GM20000 (cell line): ENCODE measurements at regions not wholly inside any gene's neighbourhood (a gene's known extent, or its start where the extent isn't known, plus 50 kb on each side); places are given as distances from the start of the nearest gene placed in this dataset.
"Not testable (repeated sequence)": the region's sequence is repeated elsewhere in the genome, so short reads cannot be mapped to it uniquely, and the experiment has no call there.

Experiments used
- DNase-seq: peaks from one replicate; pipeline ENCODE4 v3.0.0; 2012; ENCODE audit warnings: low spot score
- TF ChIP-seq, protein P1 (sequence below): IDR thresholded peaks from 2 replicates; pipeline ENCODE4 v1.5.1; 2012; ENCODE audit warnings: mild to moderate bottlenecking, control low read depth; ENCODE audit errors: extremely low read depth, missing control alignments

DNA sequence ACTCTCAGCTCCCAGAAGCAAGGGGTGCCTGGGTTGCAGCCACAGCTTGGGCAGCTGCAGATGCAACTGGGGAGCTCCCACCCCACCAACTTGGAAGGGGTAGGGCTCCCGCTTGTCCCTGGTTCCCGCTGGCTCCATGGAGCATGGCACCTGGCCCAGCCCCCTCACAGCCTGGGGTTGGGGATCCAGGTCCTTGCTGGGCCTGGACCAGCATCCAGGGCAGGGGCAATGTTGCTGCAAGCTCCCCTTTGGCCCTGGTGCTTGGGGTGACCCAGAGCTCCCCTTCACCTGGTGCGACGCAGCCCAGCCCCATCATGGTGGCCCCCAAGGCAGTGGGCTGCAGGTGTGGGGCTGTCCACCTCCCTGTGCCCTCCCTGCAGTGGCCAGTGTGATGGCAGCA lies 99.6 kb upstream of the FRMD4B start:
- TF ChIP-seq, protein P1, sequence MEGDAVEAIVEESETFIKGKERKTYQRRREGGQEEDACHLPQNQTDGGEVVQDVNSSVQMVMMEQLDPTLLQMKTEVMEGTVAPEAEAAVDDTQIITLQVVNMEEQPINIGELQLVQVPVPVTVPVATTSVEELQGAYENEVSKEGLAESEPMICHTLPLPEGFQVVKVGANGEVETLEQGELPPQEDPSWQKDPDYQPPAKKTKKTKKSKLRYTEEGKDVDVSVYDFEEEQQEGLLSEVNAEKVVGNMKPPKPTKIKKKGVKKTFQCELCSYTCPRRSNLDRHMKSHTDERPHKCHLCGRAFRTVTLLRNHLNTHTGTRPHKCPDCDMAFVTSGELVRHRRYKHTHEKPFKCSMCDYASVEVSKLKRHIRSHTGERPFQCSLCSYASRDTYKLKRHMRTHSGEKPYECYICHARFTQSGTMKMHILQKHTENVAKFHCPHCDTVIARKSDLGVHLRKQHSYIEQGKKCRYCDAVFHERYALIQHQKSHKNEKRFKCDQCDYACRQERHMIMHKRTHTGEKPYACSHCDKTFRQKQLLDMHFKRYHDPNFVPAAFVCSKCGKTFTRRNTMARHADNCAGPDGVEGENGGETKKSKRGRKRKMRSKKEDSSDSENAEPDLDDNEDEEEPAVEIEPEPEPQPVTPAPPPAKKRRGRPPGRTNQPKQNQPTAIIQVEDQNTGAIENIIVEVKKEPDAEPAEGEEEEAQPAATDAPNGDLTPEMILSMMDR: no peak
- DNase-seq: no peak

DNA sequence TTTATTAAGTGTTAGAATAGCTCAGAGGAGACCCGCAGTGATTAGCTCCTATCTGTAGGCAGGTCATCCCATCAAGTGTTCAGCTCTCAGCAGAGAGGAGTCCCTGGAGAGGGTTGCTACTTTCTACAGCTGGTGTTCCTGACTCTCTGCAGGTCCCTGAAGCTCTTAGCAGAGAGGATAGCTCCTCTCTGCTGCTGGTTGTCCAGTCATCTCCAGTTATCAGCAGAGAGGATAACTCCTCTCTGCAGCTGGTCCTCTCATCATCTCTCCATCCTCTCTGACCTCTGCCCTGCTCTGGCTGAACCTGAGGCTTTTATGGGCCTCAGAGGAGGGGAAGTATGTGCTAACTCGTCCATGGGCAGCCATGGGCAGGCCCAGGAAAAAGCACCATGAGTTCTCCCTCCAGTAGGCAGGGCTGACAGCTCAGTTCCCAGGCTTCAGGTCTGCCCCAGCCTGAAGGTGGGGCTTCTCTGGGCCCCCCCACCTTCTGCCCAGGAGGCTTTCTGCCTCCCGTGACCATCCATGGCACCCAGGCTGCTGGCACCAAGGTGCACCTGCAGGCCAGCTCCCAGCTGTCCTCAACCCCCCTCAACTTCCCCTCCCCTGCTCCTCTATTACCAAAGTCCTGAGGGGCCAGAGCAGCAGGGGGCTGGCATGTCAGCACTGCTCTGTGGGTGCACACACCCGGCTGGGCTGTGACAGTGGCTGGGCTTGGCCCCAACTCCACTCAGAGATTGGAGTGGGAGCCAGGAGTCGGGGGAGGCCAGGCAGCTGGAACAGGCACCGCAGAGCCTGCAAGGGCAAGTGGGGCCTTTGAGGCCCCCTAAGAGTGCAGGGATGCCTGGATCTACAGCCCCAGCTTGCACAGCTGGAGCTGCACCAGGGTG lies 98.9 kb upstream of the FRMD4B start:
- no peak for DNase-seq
- TF ChIP-seq, protein P1: no peak

DNA sequence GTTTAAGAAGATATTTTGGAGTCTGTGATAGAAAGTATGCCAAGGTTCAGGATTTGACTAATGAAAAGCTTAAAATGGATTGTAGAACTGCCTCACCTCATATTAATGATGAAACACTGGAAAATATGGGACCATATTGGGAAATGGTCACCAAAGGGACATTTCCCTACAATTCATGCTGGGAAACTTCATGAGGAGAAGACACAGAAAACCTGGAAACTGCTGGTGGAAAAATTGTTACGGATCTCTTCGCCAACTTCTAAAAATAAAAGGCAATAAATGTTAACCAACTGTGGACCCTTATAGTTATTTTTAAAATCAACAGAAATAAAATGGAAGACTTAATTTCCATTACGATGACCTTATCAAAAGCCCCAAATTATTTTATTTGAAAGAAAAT lies 97.6 kb upstream of the FRMD4B start:
- DNase-seq: no peak
- TF ChIP-seq, protein P1: no peak

DNA sequence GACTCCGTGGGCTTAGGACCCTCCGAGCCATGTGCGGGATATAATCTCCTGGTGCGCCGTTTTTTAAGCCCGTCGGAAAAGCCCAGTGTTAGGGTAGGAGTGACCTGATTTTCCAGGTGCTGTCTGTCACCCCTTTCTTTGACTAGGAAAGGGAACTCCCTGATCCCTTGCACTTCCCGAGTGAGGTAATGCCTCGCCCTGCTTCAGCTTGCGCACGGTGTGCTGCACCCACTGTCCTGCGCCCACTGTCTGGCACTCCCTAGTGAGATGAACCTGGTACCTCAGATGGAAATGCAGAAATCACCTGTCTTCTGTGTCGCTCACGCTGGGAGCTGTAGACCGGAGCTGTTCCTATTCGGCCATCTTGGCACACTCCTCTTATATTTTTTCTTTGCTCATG lies 95.1 kb upstream of the FRMD4B start:
- DNase-seq: not testable (repeated sequence)

DNA sequence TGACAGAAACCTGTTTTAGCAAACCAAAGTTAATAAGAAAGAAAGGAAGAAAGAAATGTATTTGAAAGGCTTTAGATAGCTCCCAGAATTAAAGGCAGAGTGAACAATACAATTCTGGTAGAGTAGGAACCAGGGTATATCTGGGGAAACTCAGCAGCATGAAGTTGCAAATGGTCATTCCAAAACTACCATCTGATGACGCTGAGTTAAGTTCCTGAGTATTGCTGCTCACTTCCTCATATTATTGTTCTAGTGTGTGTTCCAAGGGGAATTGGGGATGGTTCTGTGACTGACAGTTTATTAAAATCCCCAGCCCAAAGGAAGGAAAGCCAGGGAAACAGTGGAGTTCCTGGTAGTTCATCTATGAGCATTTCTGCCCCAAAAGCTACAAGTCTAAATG lies 88.3 kb upstream of the FRMD4B start:
- no peak for DNase-seq
- TF ChIP-seq, protein P1: no peak

DNA sequence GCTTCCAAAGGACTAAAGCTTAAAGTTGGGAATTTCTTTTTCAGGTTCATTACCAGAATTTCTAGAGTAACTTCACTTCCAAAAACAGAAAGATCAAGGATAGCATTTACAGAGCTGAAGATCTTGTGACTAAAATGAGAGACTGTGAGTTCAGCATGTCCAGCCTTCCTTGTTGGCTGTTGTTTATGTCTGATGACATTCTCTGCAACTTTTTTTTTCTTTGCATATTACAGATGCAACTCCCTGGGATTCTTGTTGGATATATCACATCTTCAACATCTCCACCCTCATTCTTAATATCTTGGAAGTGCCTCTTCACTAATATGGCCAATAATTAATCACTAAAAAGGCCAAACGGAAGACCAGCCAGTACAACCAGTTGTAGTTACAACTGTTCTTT lies 86.2 kb upstream of the FRMD4B start:
- TF ChIP-seq, protein P1: no peak

DNA sequence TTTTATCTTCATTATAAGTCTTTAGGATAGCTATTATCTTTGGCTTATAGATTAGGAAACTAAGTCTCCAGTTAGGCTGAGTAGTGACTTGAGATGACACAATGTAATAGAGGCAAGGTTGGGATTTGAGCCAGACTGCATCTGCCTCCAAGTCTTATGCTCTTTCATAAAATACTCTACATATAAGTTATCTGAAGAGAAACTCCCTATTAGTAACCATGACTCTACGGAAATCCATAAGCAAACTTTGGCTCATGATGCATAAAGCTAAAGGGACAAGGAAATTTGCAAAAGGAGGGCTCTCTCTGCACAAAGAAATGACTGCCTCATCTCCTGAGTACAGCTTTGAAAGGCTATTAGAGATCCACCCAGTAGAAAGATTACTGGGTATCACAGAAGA lies 77.6 kb upstream of the FRMD4B start:
- DNase-seq: no peak
- TF ChIP-seq, protein P1: no peak

More for the DNA sequence above, 86.2 kb upstream of the FRMD4B start:
- no peak for DNase-seq

DNA sequence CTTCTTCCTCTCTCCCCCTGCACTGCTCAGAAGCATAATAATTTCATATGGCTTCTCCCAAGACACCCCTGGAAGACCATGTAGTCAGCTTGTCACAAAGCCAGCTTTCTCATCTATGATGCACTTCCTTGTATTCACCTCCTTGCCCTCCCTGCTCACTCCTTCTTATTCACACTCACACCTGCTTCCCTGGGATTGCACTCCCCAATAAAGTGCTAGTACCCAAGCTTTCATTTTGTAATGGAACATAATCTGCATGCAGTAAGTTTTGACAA lies 76.9 kb upstream of the FRMD4B start:
- TF ChIP-seq, protein P1: no peak

More for the DNA sequence above, 76.9 kb upstream of the FRMD4B start:
- DNase-seq: no peak
